HG02763 (cell line): ENCODE measurements at regions not wholly inside any gene's neighbourhood (a gene's known extent, or its start where the extent isn't known, plus 50 kb on each side); places are given as distances from the start of the nearest gene placed in this dataset.
"Not testable (repeated sequence)": the region's sequence is repeated elsewhere in the genome, so short reads cannot be mapped to it uniquely, and the experiment has no call there.

ENCODE experiments used
- ATAC-seq: cut with Tn5 transposase; IDR thresholded peaks from one replicate; pipeline ENCODE4 v1.9.1; 2021; ENCODE audit warnings: mild to moderate bottlenecking, moderate library complexity; ENCODE audit not compliant: unreplicated experiment

GRCh38 chr14:82011460-82011859 is 477.8 kb upstream of the SEL1L start:
- ATAC-seq: no peak

- peak; percentile 58 for ATAC-seq
These were observed 495.4 kb upstream of the SEL1L start for GRCh38 chr14:82029038-82029437.

- ATAC-seq: no peak
These were observed 501.7 kb upstream of the SEL1L start for GRCh38 chr14:82035397-82035796.

GRCh38 chr14:82038066-82038465 is 504.4 kb upstream of the SEL1L start:
- ATAC-seq: not testable (repeated sequence)

GRCh38 chr14:82045339-82045738 is 511.7 kb upstream of the SEL1L start:
- no peak for ATAC-seq

GRCh38 chr14:82046512-82047226 is 513.0 kb upstream of the SEL1L start:
- peak; percentile 66 for ATAC-seq

GRCh38 chr14:82047777-82048470 is 514.3 kb upstream of the SEL1L start:
- ATAC-seq: peak; percentile 35

- ATAC-seq: no peak
These were observed 519.1 kb upstream of the SEL1L start for GRCh38 chr14:82052778-82053177.

- ATAC-seq: no peak
These were observed 522.0 kb upstream of the SEL1L start for GRCh38 chr14:82055515-82056115.

GRCh38 chr14:82060219-82060618 is 526.6 kb upstream of the SEL1L start:
- ATAC-seq: no peak

GRCh38 chr14:82067221-82067875 is 533.7 kb upstream of the SEL1L start:
- no peak for ATAC-seq

GRCh38 chr14:82070040-82070439 is 536.4 kb upstream of the SEL1L start:
- ATAC-seq: no peak

GRCh38 chr14:82070753-82071152 is 537.1 kb upstream of the SEL1L start:
- ATAC-seq: no peak

- ATAC-seq: no peak
These were observed 539.9 kb upstream of the SEL1L start for GRCh38 chr14:82073547-82073946.

- ATAC-seq: no peak
These were observed 541.9 kb upstream of the SEL1L start for GRCh38 chr14:82075566-82075965.

- ATAC-seq: no peak
These were observed 545.9 kb upstream of the SEL1L start for GRCh38 chr14:82079553-82079952.

GRCh38 chr14:82080370-82080769 is 546.7 kb upstream of the SEL1L start:
- no peak for ATAC-seq

GRCh38 chr14:82084813-82085212 is 551.2 kb upstream of the SEL1L start:
- ATAC-seq: no peak

GRCh38 chr14:82091097-82091496 is 557.4 kb upstream of the SEL1L start:
- no peak for ATAC-seq

GRCh38 chr14:82094829-82095345 is 561.2 kb upstream of the SEL1L start:
- ATAC-seq: no peak

GRCh38 chr14:82104013-82104412 is 570.4 kb upstream of the SEL1L start:
- ATAC-seq: no peak
